Myocyte (in vitro differentiated cells): ENCODE measurements at regions not wholly inside any gene's neighbourhood (a gene's known extent, or its start where the extent isn't known, plus 50 kb on each side); places are given as distances from the start of the nearest gene placed in this dataset.

Experiments used
- DNase-seq: peaks from one replicate; pipeline ENCODE4 v3.0.0-alpha.2; 2012; ENCODE audit warnings: low read depth

GRCh38 chr1:228969953-228970800 is 234.9 kb downstream of the RHOU start:
- no peak for DNase-seq

- no peak for DNase-seq
Measured at GRCh38 chr1:228972576-228972975, 237.3 kb downstream of the RHOU start.

- no peak for DNase-seq
Measured at GRCh38 chr1:228974273-228974672, 239.0 kb downstream of the RHOU start.

GRCh38 chr1:228975238-228975907 is 240.1 kb downstream of the RHOU start:
- DNase-seq, result no peak

- no peak for DNase-seq
Measured at GRCh38 chr1:228976316-228976715, 241.0 kb downstream of the RHOU start.

- no peak for DNase-seq
Measured at GRCh38 chr1:228977307-228977706, 242.0 kb downstream of the RHOU start.

GRCh38 chr1:228977741-228978140 is 242.5 kb downstream of the RHOU start:
- no peak for DNase-seq

GRCh38 chr1:228978484-228979324 is 243.4 kb downstream of the RHOU start:
- no peak for DNase-seq

- DNase-seq, result no peak
Measured at GRCh38 chr1:228979325-228979699, 244.0 kb downstream of the RHOU start.

GRCh38 chr1:228979774-228980173 is 244.5 kb downstream of the RHOU start:
- DNase-seq, result no peak

- DNase-seq, result no peak
Measured at GRCh38 chr1:228980232-228980937, 245.1 kb downstream of the RHOU start.

- DNase-seq, result no peak
Measured at GRCh38 chr1:228982637-228983036, 247.4 kb downstream of the RHOU start.

- no peak for DNase-seq
Measured at GRCh38 chr1:228983231-228983660, 248.0 kb downstream of the RHOU start.

GRCh38 chr1:228983661-228984060 is 248.4 kb downstream of the RHOU start:
- DNase-seq, result no peak

GRCh38 chr1:228984107-228984506 is 248.8 kb downstream of the RHOU start:
- no peak for DNase-seq

- DNase-seq, result no peak
Measured at GRCh38 chr1:228984646-228985631, 249.7 kb downstream of the RHOU start.

GRCh38 chr1:228985661-228986060 is 250.4 kb downstream of the RHOU start:
- DNase-seq, result no peak

- peak; percentile 24 for DNase-seq
Measured at GRCh38 chr1:228986093-228986904, 251.0 kb downstream of the RHOU start.

GRCh38 chr1:228987286-228987685 is 252.0 kb downstream of the RHOU start:
- DNase-seq, result no peak
